Stimulated activated effector memory CD8-positive, alpha-beta T cell treated with anti-CD3 and anti-CD28 coated beads, Interleukin-12 subunit alpha, Interleukin-12 subunit beta, amount 100 ng/mL, for 72 hours (primary cell): ENCODE measurements at regions not wholly inside any gene's neighbourhood (a gene's known extent, or its start where the extent isn't known, plus 50 kb on each side); places are given as distances from the start of the nearest gene placed in this dataset.

Experiments
- ATAC-seq: fragments of 150-1000 bp; cut with Tn5 transposase; 2 replicates; pipeline ENCODE4 v1.10.0; 2021
- DNase-seq, 2 donors: peaks; one replicate each; pipeline ENCODE4 v3.0.0; 2021 to 2022; ENCODE audit warnings: low spot score in 2 of 2
- H3K27ac Mint-ChIP-seq: one replicate; pipeline ENCODE4 v1.8.0; 2022; ENCODE audit warnings: mild to moderate bottlenecking, mixed read lengths
- H3K36me3 Mint-ChIP-seq: one replicate; pipeline ENCODE4 v1.8.0; 2022; ENCODE audit warnings: mild to moderate bottlenecking, mixed read lengths
- H3K4me1 Mint-ChIP-seq: one replicate; pipeline ENCODE4 v1.8.0; 2022; ENCODE audit warnings: mixed read lengths
- H3K4me3 Mint-ChIP-seq: one replicate; pipeline ENCODE4 v1.8.0; 2022; ENCODE audit warnings: mild to moderate bottlenecking, mixed read lengths
- H3K9me3 Mint-ChIP-seq: one replicate; pipeline ENCODE4 v1.8.0; 2022; ENCODE audit warnings: mixed read lengths

DNA sequence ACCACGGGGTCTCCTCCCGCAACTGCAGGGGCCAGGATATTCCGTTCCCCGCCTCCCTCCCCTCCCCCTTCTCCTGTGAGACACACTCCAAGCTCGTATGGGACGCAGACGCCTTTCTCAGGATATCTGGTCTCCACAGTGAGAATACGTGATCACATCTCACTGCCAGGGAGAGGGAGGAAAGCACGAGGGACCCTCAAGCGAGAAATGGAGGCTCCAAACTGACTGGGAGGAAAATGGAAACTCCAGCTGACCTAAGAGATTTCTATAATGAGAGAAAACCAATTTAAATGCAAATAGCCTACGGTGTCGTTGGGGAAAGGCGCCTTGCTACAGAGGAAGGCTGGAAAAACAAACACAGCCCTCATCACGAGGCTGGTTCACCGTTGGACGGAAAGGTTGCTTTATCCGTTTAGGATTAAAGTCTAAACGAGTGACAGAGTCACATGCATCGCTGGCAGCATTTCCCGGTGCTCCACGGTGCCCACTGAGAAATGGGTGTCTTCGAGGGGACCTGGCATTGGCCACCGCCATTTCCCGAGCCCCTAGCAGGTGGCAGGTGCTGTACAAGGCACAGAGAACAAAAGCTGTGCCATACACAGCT is 116.9 kb upstream of the CPEB4 start:
- ATAC-seq (no peak), DNase-seq (no peak)
- no peak overlapping the region for H3K4me3 Mint-ChIP-seq
- H3K27ac Mint-ChIP-seq: no peak overlapping the region
- peaks cover 1% of the 10 kb centered on the region for H3K4me1 Mint-ChIP-seq
- no peaks in the 10 kb centered on the region for H3K36me3 Mint-ChIP-seq
- no peaks in the 10 kb centered on the region for H3K9me3 Mint-ChIP-seq

DNA sequence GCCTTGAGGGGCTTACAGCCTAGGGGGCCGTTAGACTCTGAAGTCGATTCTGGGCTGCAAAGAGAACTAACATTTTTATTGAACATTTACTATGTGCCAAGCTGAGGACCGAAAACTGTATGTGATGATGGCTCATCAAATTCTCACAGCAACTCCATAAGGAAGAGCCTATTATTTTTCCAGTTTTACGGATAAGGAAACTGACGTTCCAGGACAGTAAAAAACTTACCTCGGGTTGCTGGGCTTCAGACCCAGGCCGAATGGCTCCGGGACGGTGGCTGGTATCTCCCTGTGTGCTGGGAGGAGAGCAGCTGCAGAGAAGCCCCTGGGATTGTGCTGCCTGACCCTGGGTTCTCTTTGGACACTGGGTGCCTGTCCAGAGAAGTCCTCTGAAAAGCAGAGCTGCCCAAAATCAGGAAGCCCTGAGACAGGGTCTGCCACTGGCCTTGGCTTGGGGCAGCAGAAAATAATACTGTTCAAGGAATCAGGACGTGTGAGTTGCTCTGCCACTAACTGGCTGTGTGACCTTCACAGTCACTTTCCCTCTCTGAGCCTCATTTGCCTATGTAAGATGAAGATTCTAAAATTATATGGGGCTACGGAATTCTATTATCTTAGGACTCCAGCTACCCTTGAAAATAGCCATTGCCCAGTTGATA is 116.3 kb upstream of the CPEB4 start:
- Mint-ChIP-seq H3K27ac (no peak overlapping the region), H3K4me1 (no peaks in the 10 kb centered on the region), H3K36me3 (no peaks in the 10 kb centered on the region), H3K9me3 (no peaks in the 10 kb centered on the region), H3K4me3 (no peak overlapping the region)
- DNase-seq (no peak), ATAC-seq (no peak)

DNA sequence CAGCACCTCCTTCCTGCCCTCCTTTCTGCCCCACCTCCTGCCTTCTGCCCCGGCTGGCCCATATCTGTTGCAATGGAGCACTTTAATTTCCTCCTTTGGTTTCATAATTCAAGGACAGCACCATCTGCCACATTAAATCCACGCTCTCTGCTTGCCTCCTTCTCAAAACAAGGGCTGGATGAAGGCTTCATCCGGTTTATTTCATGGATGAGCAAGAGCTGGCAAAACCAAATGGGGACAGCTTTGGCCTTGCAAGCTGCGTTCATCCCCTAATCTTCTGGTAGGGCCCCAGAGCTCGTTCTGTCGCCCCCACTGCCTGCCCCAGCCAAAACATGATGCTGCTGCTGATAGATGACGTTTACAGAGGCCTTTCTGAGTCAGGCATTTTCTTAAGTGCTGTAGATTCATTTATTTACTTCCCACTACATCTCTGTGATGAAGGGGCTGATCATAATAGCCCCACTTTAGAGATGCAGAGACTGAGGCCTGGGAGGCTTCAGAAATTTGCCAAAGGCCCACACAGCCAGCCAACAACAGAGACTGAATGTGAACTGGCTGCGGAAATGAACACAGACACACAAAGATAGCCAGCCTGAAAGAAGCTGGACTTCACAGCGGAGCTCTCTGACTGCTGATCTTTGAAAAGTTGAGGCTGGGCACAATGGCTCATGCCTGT is 115.6 kb upstream of the CPEB4 start:
- Mint-ChIP-seq H3K4me1 (no peaks in the 10 kb centered on the region), H3K9me3 (no peaks in the 10 kb centered on the region), H3K4me3 (no peak overlapping the region), H3K36me3 (no peaks in the 10 kb centered on the region), H3K27ac (no peak overlapping the region)
- ATAC-seq: no peak
- DNase-seq: no peak

DNA sequence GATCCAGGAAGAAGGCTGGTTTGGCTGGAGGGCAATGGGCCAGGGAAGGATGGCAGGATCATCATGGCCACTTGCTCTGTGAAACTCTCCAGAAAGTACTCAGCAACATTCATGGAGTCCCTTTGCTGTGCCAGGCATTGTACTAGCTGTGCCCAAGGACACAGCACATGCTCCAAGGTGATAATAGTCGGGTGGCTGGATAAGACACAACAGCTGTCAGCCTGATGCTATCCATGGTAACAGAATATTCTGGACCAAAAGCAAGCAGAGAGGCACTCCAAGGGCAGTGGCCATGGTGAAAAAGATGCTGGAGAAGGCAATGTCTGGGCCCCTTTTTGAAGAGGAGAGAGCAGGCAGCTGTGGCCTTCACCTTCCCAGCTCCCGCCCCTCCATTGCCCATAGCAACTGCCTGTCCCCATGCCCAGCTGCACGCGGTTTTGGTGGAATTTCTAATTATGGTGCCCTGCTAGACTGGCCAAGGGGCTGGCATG is 113.8 kb upstream of the CPEB4 start:
- Mint-ChIP-seq H3K36me3 (no peaks in the 10 kb centered on the region), H3K4me3 (no peak overlapping the region), H3K4me1 (no peaks in the 10 kb centered on the region), H3K27ac (no peak overlapping the region), H3K9me3 (no peaks in the 10 kb centered on the region)
- no peak for ATAC-seq
- DNase-seq: no peak

DNA sequence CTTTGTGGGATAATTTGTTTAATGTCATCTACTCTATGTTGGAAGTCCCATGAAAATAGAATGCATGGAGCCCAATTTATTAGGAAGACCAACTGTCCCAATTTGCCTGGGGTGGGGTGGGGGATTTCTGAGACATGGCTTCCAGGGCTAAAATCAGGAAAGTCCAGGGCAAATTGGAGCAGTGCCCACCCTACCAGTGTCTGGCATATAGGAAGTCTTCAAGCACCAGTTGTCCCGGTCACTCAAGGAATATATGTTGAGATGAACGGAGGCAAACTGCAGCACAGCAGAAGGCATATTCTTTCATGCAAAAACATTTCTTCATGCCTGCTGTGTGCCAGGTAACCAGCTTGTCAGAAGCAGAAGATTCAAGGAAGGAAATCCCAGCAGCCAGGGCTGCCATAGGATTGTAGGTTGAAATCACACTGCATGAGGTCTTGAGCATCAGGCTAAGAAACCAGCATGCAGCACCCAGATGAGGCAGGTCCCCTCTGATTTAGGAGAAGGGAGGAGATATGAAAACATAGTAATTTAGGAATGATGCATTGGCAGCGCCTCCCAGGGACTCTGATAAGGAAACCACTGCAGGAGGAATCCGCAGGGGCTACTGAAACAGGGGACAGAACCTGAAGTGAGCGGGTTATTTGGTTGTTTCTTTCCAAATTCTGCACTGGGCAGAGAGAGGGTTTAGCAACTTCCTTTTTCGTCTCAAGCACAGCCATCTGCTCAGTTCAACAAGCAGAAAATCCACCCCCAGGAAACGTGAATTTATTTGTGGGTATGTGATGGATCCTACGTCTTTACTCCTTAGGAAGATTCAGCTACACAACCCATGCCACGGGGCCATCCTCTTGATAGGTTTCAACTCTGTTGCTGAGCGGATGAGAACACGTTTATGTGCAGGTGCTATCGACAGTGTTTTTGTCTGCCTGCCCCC is 112.6 kb upstream of the CPEB4 start:
- Mint-ChIP-seq H3K4me1 (no peaks in the 10 kb centered on the region), H3K27ac (no peak overlapping the region), H3K9me3 (no peaks in the 10 kb centered on the region), H3K36me3 (no peaks in the 10 kb centered on the region), H3K4me3 (no peak overlapping the region)
- DNase-seq: no peak
- ATAC-seq: no peak

DNA sequence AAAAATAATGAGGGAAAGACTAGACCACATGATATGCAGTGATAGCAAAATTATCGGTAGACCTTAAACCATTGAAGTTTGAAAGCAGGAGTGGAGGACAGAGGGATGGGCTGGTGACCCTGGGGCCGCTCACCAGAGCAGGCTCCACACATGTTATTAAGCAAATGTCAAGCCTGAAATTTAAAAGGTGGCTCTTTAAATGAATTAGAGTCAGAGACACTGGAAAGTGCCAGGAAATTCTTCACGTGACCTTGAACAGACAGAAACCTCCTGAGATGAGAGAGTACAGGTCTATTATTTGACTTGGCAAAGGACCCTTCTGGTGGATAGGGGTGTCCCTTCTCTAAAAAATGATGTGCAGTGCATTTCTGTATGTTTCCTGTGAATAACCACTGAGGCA is 111.0 kb upstream of the CPEB4 start:
- ATAC-seq: no peak
- no peaks in the 10 kb centered on the region for H3K9me3 Mint-ChIP-seq
- no peak overlapping the region for H3K4me3 Mint-ChIP-seq
- no peak overlapping the region for H3K27ac Mint-ChIP-seq
- H3K36me3 Mint-ChIP-seq: no peaks in the 10 kb centered on the region
- no peak for DNase-seq
- H3K4me1 Mint-ChIP-seq: peaks cover 3% of the 10 kb centered on the region

DNA sequence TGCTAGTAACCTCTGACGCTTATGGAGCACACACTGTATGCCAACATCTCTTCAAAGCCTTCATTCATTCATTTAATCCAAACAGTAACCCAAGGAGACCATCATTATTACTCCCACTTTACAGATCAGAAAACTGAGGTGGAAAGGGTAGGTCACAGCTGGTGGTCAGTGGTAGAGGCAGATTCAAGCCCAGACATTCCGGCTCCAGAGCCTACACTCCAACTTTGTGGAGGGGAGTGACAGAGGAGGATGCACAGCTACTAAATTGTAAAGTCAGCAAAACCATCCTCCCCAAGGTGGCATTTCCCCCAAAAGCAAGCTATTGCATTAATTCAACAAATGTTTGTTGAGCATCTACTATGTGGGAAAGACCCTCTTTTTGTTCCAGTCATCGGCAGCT is 110.5 kb upstream of the CPEB4 start:
- DNase-seq (no peak), ATAC-seq (no peak)
- Mint-ChIP-seq H3K36me3 (no peaks in the 10 kb centered on the region), H3K4me3 (no peak overlapping the region), H3K9me3 (no peaks in the 10 kb centered on the region), H3K4me1 (peaks cover 5% of the 10 kb centered on the region), H3K27ac (no peak overlapping the region)

DNA sequence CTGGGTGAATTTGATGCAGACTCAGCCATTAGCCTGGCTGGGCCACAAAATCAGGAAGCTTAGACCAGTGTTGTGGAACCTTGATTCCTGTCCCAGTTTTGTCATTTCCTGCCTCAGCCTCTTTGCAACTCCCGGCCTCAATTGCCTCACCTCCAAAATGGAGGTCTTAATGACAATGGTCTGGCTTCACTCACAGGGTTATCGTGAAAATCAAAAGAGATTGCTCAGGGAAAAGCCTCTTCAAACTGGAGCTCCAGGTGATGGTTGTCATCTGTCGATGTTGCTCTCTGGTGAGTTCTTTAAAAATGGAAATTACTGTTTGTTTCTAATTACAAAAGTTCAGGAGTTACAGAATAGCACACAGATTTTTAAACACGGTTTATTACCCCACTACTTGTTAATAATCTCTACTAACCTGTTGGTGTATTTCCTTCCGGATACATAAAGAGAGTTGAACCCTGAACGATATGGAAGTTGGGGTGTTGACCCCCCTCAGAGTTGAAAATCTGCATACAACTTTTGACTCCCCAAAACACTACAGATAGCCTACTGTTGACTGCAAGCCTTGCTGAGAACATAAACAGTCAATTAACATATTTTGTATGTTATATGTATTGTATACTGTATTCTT is 109.9 kb upstream of the CPEB4 start:
- Mint-ChIP-seq H3K4me3 (no peak overlapping the region), H3K27ac (no peak overlapping the region), H3K9me3 (no peaks in the 10 kb centered on the region), H3K36me3 (no peaks in the 10 kb centered on the region), H3K4me1 (peaks cover 5% of the 10 kb centered on the region)
- ATAC-seq (no peak), DNase-seq (no peak)

DNA sequence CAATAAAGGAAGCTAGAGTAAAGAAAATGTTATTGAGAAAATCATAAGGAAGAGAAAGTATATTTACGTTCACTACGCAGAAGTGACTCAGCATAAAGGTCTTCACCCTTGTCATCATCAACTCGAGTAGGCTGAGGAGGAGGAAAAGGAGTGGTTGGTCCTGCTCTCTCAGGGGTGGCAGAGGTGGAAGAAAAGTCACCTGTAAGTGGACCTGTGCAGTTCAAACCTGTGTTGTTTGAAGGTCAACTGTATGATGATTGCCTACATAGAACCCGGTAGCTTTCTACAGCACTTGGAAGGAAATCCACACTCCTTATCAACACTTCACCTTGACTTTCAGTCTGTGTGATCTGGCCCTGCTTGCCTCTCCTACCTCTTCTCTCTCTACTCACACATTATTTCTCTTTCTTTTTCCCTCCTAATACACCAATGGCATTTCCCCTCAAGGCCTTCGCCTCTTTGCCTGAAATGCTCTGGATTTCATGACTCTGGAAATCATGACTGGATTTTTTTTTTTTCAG is 109.3 kb upstream of the CPEB4 start:
- no peak for ATAC-seq
- no peak for DNase-seq
- Mint-ChIP-seq H3K4me3 (no peak overlapping the region), H3K27ac (no peak overlapping the region), H3K36me3 (no peaks in the 10 kb centered on the region), H3K4me1 (peaks cover 5% of the 10 kb centered on the region), H3K9me3 (no peaks in the 10 kb centered on the region)

DNA sequence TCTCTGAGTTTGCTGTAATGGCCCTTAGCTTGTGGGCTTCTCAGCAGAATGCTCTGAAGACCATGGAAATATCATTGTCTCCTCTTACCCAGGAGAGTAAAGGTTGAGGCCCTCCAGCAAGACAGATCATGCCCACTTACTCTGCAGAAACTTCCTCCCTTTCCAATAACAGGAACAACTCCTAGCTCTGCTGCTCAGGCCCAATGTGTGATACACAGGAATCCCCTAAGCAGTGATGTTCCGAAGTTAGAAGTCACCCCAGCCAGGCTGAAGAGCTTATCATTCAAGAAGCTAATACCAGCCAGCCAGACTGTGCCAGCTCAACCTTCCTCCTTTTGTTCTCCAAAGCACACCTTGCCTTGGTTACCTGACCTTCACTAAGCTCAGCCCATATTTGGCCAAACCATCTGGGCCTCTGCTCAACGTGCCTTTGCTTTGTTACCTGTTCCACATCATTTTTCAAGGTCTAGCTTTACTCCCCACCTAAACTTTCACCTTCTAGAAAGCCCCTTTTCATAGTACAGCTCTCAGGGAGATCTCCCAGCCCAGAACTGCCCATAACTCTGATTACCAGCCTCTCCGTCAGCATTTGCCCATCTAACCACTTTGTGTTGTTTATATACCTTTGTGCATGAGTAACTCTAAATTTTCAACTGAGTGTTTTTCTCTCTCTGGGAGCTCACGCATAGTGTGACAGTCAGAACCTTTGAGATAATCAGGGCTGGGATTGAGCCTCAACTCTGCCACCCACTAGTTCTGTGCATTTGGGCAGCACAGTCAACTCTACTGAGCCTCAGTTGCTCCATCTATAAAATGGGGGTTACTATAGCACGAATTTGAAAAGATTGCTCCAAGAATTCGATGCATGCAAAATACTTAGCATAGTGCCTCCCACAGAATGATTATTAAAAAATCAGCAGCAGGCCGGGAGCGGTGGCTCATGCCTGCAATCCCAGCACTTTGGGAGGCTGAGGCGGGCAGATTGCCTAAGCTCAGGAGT is 107.6 kb upstream of the CPEB4 start:
- Mint-ChIP-seq H3K4me1 (peaks cover 5% of the 10 kb centered on the region), H3K4me3 (no peak overlapping the region), H3K36me3 (no peaks in the 10 kb centered on the region), H3K9me3 (no peaks in the 10 kb centered on the region), H3K27ac (no peak overlapping the region)
- DNase-seq (no peak), ATAC-seq (no peak)

DNA sequence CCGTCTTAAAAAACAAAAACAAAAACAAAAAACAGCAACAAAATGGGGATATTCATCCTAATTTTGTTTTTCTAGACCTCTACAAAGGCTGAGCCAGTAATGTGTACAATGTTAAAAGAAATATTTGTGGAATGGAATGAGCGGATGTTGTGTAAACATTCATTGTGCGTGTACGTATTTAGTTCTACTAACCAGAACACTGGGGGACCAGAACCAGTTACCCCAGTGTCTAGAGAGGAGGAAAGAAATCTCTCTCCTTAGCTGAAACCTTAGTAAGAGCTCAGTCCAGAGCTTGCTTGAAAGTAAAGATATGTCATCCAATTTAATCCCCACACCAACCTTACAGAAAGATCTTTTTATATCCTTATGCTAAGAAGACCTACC is 106.7 kb upstream of the CPEB4 start:
- ATAC-seq: no peak
- Mint-ChIP-seq H3K36me3 (no peaks in the 10 kb centered on the region), H3K4me1 (peaks cover 5% of the 10 kb centered on the region), H3K9me3 (no peaks in the 10 kb centered on the region), H3K27ac (peak overlapping the region; percentile 82), H3K4me3 (no peak overlapping the region)
- no peak for DNase-seq

DNA sequence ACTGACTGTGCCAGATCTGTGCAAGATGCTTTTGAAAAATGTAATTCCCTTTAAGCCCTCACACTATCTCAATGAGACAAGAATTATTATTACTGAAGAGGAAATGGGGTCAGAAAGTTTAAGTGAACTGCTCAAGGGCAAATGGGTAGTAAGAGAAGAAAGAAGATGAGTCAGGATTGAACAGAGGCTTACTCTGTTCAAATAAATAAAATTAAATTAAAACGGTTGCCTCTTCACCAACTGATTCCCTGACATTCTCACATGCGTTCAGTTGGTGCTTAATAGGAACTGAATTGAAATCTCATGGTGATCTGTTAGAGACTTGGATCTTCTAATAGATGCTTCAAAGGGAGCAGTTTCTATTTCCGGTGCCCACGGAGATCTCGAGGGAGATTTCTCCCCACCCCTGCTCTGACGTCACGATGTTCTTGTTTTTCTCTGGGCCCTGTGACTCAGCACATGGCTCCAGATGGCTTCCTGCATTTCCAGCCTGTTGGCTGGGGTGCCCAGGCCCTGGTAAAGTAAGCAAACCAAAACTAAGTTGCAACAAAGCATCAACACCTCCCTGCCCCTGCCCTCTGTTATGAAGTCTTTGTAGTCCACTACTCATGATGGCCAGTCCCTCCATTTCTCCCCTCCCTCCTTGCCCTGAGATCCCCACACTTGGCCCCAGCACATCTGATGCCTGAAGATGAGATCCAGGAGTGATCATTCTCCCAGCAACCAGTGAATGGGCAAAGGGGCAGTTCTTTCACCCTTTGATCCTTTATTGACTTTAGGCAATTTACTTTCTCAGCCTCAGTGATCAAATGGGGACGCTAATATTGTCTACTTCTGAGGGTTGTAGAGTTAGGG is 106.1 kb upstream of the CPEB4 start:
- DNase-seq: peak in 1 of 2 donors; percentile 7
- Mint-ChIP-seq H3K27ac (peak overlapping the region; percentile 82), H3K36me3 (no peaks in the 10 kb centered on the region), H3K4me3 (peak overlapping the region; percentile 10), H3K9me3 (no peaks in the 10 kb centered on the region), H3K4me1 (peaks cover 5% of the 10 kb centered on the region)
- peak; percentile 66 for ATAC-seq

DNA sequence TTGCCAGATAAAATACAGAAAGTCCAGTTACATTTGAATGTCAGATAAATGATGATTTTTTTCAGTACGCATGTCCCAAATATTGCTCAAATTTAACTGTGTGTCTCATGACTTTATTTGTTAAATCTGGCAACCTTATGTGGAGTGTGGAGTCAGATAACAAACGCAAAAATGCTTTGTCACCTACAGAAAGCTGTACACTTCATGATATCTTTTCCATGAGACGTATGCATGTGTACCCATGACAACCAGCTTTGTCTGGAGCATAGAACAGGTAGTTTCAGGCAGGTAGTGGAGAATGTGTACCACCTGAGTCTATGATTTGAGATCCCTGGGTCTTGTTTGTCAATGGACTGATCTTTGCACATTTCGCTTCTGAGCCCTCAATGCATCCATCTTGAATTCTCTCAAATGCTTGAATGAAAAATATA is 105.5 kb upstream of the CPEB4 start:
- Mint-ChIP-seq H3K4me1 (peaks cover 5% of the 10 kb centered on the region), H3K9me3 (no peaks in the 10 kb centered on the region), H3K36me3 (no peaks in the 10 kb centered on the region), H3K27ac (peak overlapping the region; percentile 82), H3K4me3 (no peak overlapping the region)
- ATAC-seq: no peak
- DNase-seq: no peak
